ENCODE measurements at regions not wholly inside any gene's neighbourhood (a gene's known extent, or its start where the extent isn't known, plus 50 kb on each side); places are given as distances from the start of the nearest gene placed in this dataset. TPM values are rescaled to one million over a fixed set of nuclear protein-coding genes. Genes with fewer than 3 reads are reported as not detected.

DNA sequence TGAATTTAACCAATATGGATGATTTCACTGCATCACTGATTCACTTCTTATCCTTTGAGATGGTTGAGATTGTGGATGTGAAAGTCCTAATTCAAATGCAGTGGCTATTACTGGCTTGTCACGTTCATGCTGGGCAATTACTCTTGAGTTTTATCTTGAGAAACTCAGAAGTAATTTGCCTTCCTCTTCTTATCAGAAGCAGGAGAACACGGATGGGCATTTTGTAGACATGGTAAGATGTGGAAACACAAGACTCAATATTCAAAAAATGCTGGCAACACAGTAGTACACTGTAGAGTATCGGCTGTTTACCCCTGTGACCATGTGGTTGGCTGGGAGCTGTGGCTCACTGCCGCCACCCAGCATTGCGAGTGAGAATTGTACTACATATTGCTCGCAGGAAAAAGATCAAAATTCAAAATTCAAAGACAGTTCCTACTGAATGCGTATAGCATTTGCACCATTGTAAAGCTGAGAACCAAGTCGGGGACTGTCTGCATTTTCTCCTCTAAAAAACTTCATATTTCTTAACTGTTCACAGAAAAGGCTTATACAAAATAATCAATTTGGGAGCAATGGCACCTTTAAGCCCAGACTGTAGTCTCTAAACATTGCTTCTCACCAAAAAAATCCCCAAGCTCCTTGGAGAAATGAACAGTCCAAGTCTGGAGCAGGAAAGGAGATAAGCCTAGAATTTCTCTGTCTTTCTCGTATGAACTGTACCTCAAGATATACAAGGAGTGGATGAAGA, 61.9 kb upstream of the ELOVL5 start:
- peak; percentile 56 for DNase-seq (ENCODE audit: low read depth)
- H3K4me3 ChIP-seq (ENCODE audit: low read depth, low read length): no peak overlapping the region
- TF ChIP-seq, protein P1, sequence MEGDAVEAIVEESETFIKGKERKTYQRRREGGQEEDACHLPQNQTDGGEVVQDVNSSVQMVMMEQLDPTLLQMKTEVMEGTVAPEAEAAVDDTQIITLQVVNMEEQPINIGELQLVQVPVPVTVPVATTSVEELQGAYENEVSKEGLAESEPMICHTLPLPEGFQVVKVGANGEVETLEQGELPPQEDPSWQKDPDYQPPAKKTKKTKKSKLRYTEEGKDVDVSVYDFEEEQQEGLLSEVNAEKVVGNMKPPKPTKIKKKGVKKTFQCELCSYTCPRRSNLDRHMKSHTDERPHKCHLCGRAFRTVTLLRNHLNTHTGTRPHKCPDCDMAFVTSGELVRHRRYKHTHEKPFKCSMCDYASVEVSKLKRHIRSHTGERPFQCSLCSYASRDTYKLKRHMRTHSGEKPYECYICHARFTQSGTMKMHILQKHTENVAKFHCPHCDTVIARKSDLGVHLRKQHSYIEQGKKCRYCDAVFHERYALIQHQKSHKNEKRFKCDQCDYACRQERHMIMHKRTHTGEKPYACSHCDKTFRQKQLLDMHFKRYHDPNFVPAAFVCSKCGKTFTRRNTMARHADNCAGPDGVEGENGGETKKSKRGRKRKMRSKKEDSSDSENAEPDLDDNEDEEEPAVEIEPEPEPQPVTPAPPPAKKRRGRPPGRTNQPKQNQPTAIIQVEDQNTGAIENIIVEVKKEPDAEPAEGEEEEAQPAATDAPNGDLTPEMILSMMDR (IDR thresholded peaks at IDR 0.05; ENCODE audit: insufficient read depth, low read length): peak; percentile 81

DNA sequence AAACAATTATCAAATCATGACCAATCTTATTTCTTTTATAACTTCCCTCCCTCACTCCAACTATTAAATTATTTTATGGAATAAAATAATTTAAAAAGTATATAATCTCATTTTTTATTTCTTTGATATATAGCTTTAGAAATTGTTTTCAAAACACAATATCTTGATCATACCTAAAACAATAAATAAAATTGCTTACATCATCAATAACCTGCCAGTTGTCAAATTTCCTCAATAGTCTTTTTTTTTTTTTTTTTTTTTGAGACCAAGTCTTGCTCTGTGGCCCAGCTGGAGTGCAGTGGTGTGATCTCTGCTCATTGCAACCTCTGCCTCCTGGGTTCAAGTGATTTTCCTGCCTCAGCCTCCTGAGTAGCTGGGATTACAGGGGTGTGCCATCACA, 60.1 kb upstream of the ELOVL5 start:
- H3K4me3 ChIP-seq (ENCODE audit: low read depth, low read length): no peak overlapping the region
- DNase-seq (ENCODE audit: low read depth): no peak
- TF ChIP-seq, protein P1 (IDR thresholded peaks at IDR 0.05; ENCODE audit: insufficient read depth, low read length): no peak

DNA sequence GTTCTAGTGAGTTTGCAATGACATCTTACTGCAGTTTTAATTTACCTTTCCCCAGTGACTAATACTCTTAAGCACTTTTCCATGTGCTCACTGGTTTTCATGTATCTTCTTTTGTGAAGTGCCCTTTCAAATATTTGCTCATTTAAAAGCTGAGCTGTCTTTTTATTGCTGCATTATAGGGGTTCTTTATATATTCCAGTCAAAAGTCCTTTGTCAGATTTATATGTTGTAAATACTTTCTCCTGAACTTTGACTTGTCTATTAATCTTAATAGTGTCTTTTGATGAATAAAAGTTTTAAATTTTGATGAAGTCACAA, 50.2 kb upstream of the ELOVL5 start:
- no peak overlapping the region for H3K4me3 ChIP-seq (ENCODE audit: low read depth, low read length)
- TF ChIP-seq, protein P1 (IDR thresholded peaks at IDR 0.05; ENCODE audit: insufficient read depth, low read length): no peak

DNA sequence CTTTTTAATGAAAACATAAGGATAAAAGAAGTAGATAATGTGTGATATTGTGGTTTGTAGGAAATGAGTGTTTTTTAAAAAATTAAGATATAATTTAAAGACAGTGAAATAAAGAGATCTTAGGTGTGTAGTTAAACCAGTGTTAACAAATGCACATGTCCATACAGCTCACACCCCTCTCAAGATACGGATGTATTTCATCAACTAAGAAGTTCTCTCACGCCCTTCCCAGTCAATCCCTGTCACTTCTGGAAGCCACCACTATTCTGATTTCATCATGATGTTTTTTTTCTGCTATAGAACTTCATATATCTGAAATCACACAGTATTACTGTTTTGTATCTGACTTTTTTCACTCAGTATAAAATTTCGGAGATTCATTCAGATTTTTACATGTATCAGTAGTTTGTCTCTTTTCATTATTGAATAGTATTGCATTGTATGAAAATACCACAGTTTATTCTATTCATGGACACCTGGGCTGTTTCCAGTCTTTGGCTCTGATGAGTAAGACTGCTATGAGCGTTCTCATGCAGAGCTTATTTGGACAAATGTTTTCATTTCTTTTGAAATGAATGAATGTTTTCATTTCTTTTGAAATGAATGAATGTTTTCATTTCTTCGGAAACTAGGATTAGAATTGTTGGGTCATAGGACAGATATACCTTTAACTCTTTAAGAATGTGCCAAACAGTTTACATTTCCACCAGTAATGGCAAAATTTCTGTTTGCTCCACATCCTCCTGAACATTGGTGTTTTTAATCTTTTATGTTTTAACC, 49.7 kb upstream of the ELOVL5 start:
- DNase-seq (ENCODE audit: low read depth): peak; percentile 20
- TF ChIP-seq, protein P1 (IDR thresholded peaks at IDR 0.05; ENCODE audit: insufficient read depth, low read length): no peak

More for the DNA sequence above, 50.2 kb upstream of the ELOVL5 start:
- DNase-seq (ENCODE audit: low read depth): no peak

More for the DNA sequence above, 49.7 kb upstream of the ELOVL5 start:
- no peak overlapping the region for H3K4me3 ChIP-seq (ENCODE audit: low read depth, low read length)

Small RNA genes in the stretch of these regions (small RNA-seq; reads per million reads assigned to genes)
- not detected for gene NANOGP3
